Right renal pelvis (tissue), 4 donors: ENCODE measurements at regions not wholly inside any gene's neighbourhood (a gene's known extent, or its start where the extent isn't known, plus 50 kb on each side); places are given as distances from the start of the nearest gene placed in this dataset.

Experiments used
- DNase-seq, 4 donors: peaks; one replicate each; pipeline ENCODE4 v3.0.0-alpha.2; 2013; ENCODE audit warnings: low read depth in 4 of 4, low spot score in 3 of 4, missing footprints in 1 of 4

GRCh38 chr4:31334086-31334910 lies 614.1 kb downstream of the PCDH7 start:
- DNase-seq, result no peak

- DNase-seq, result no peak
These were observed 617.8 kb downstream of the PCDH7 start for GRCh38 chr4:31338000-31338399.

- no peak for DNase-seq
These were observed 621.6 kb downstream of the PCDH7 start for GRCh38 chr4:31341601-31342359.

- DNase-seq, result peak in 1 of 4 donors; percentile 6
These were observed 622.9 kb downstream of the PCDH7 start for GRCh38 chr4:31343061-31343460.

GRCh38 chr4:31349907-31350306 lies 629.7 kb downstream of the PCDH7 start:
- no peak for DNase-seq

- no peak for DNase-seq
These were observed 631.5 kb downstream of the PCDH7 start for GRCh38 chr4:31351695-31352094.

GRCh38 chr4:31356839-31357238 lies 636.7 kb downstream of the PCDH7 start:
- DNase-seq, result no peak

GRCh38 chr4:31360786-31361185 lies 640.6 kb downstream of the PCDH7 start:
- no peak for DNase-seq

GRCh38 chr4:31362756-31363155 lies 642.6 kb downstream of the PCDH7 start:
- DNase-seq, result no peak

GRCh38 chr4:31365006-31365690 lies 645.0 kb downstream of the PCDH7 start:
- no peak for DNase-seq

GRCh38 chr4:31366041-31366440 lies 645.9 kb downstream of the PCDH7 start:
- no peak for DNase-seq

GRCh38 chr4:31370866-31371465 lies 650.8 kb downstream of the PCDH7 start:
- peak in 3 of 4 donors; percentile 18 to 35 (median 33) for DNase-seq

- no peak for DNase-seq
These were observed 654.2 kb downstream of the PCDH7 start for GRCh38 chr4:31374256-31374960.

- no peak for DNase-seq
These were observed 655.8 kb downstream of the PCDH7 start for GRCh38 chr4:31375936-31376335.

GRCh38 chr4:31379364-31379763 lies 659.2 kb downstream of the PCDH7 start:
- DNase-seq, result no peak

- DNase-seq, result no peak
These were observed 663.6 kb downstream of the PCDH7 start for GRCh38 chr4:31383767-31384166.

- DNase-seq, result no peak
These were observed 670.7 kb downstream of the PCDH7 start for GRCh38 chr4:31390849-31391248.

- no peak for DNase-seq
These were observed 671.8 kb downstream of the PCDH7 start for GRCh38 chr4:31391976-31392375.

GRCh38 chr4:31392923-31393322 lies 672.8 kb downstream of the PCDH7 start:
- no peak for DNase-seq

- no peak for DNase-seq
These were observed 688.0 kb downstream of the PCDH7 start for GRCh38 chr4:31408121-31408520.
